ENCODE measurements at regions not wholly inside any gene's neighbourhood (a gene's known extent, or its start where the extent isn't known, plus 50 kb on each side); places are given as distances from the start of the nearest gene placed in this dataset.

GRCh38 chr13:58838615-58839014 lies 1207.1 kb downstream of the PCDH17 start:
- DNase-seq: no peak

GRCh38 chr13:58843071-58843470 lies 1211.5 kb downstream of the PCDH17 start:
- no peak for DNase-seq

GRCh38 chr13:58843567-58843966 lies 1212.0 kb downstream of the PCDH17 start:
- no peak for DNase-seq

- DNase-seq: no peak
Measured at GRCh38 chr13:58850161-58850560, 1218.6 kb downstream of the PCDH17 start.

- DNase-seq: no peak
Measured at GRCh38 chr13:58852076-58852475, 1220.5 kb downstream of the PCDH17 start.

- no peak for DNase-seq
Measured at GRCh38 chr13:58855283-58855682, 1223.7 kb downstream of the PCDH17 start.

GRCh38 chr13:58858870-58859371 lies 1227.4 kb downstream of the PCDH17 start:
- DNase-seq: no peak

GRCh38 chr13:58865286-58865685 lies 1233.7 kb downstream of the PCDH17 start:
- DNase-seq: no peak

GRCh38 chr13:58869566-58869965 lies 1238.0 kb downstream of the PCDH17 start:
- no peak for DNase-seq

GRCh38 chr13:58876473-58876872 lies 1244.9 kb downstream of the PCDH17 start:
- no peak for DNase-seq

GRCh38 chr13:58879114-58879513 lies 1247.6 kb downstream of the PCDH17 start:
- no peak for DNase-seq

- no peak for DNase-seq
Measured at GRCh38 chr13:58882516-58882915, 1251.0 kb downstream of the PCDH17 start.

GRCh38 chr13:58883405-58883804 lies 1251.9 kb downstream of the PCDH17 start:
- no peak for DNase-seq

- DNase-seq: no peak
Measured at GRCh38 chr13:58884353-58885209, 1253.0 kb downstream of the PCDH17 start.

GRCh38 chr13:58889474-58889873 lies 1257.9 kb downstream of the PCDH17 start:
- DNase-seq: no peak

GRCh38 chr13:58893396-58893795 lies 1261.9 kb downstream of the PCDH17 start:
- DNase-seq: no peak

GRCh38 chr13:58906329-58907007 lies 1257.3 kb downstream of the DIAPH3 start:
- no peak for DNase-seq

- no peak for DNase-seq
Measured at GRCh38 chr13:58907347-58907746, 1256.4 kb downstream of the DIAPH3 start.

- DNase-seq: no peak
Measured at GRCh38 chr13:58908019-58908679, 1255.6 kb downstream of the DIAPH3 start.

GRCh38 chr13:58919551-58919950 lies 1244.2 kb downstream of the DIAPH3 start:
- no peak for DNase-seq

- no peak for DNase-seq
Measured at GRCh38 chr13:58921129-58921528, 1242.6 kb downstream of the DIAPH3 start.

- DNase-seq: no peak
Measured at GRCh38 chr13:58926858-58927257, 1236.9 kb downstream of the DIAPH3 start.

- no peak for DNase-seq
Measured at GRCh38 chr13:58933475-58933874, 1230.3 kb downstream of the DIAPH3 start.

- no peak for DNase-seq
Measured at GRCh38 chr13:58935689-58936088, 1228.0 kb downstream of the DIAPH3 start.

All from stimulated activated CD4-positive, alpha-beta T cell treated with anti-CD3 and anti-CD28 coated beads, Interleukin-15, amount 100 ng/mL, for 24 hours (primary cell).